H1 (cell line): ENCODE measurements at regions not wholly inside any gene's neighbourhood (a gene's known extent, or its start where the extent isn't known, plus 50 kb on each side); places are given as distances from the start of the nearest gene placed in this dataset.

ENCODE experiments used
- ATF3 ChIP-seq: IDR thresholded peaks from 2 replicates; pipeline ENCODE4 v1.6.1; 2011; ENCODE audit warnings: low read depth, mild to moderate bottlenecking, low read length; ENCODE audit not compliant: insufficient read depth
- CEBPB ChIP-seq: IDR thresholded peaks from 2 replicates; pipeline ENCODE4 v1.6.1; 2012; ENCODE audit warnings: low read depth, low read length
- CTCF ChIP-seq, 3 experiments: IDR thresholded peaks; 1 replicate in 2 of 3; 2 replicates in 1 of 3; pipeline versions ENCODE4 v1.5.1 to v1.6.1; 2011; ENCODE audit warnings: low read length in 3 of 3, mild to moderate bottlenecking in 3 of 3, inconsistent platforms in 2 of 3, low read depth in 1 of 3, moderate library complexity in 1 of 3; ENCODE audit not compliant: insufficient read depth in 1 of 3; ENCODE audit errors: control extremely low read depth in 1 of 3
- POLR2A ChIP-seq, 2 experiments: IDR thresholded peaks; 1 replicate in 1 of 2; 2 replicates in 1 of 2; pipeline ENCODE4 v1.6.1; 2011; ENCODE audit warnings: low read depth in 2 of 2, low read length in 2 of 2, mild to moderate bottlenecking in 2 of 2; ENCODE audit errors: control extremely low read depth in 1 of 2
- RNF2 ChIP-seq: fragments of 200-900, 300-1000 bp; sonication (generic); IDR thresholded peaks from 2 replicates; pipeline ENCODE4 v1.7.1; 2016; ENCODE audit warnings: borderline replicate concordance, low read depth, mild to moderate bottlenecking, antibody characterized with exemption, low read length; ENCODE audit not compliant: poor library complexity, severe bottlenecking; ENCODE audit errors: missing control alignments
- SIRT6 ChIP-seq: IDR thresholded peaks from one replicate; pipeline ENCODE4 v1.7.1; 2012; ENCODE audit warnings: low read length, inconsistent platforms
- SP1 ChIP-seq: IDR thresholded peaks from 2 replicates; pipeline ENCODE4 v1.6.1; 2011; ENCODE audit warnings: low read depth, low read length

- TF ChIP-seq POLR2A (IDR thresholded peaks at IDR 0.05; ENCODE audit: control extremely low read depth in 1 of 2, low read depth in 2 of 2, low read length in 2 of 2), result no peak
- no peak for TF ChIP-seq CTCF (IDR thresholded peaks at IDR 0.05; ENCODE audit: control extremely low read depth in 1 of 3, insufficient read depth in 1 of 3, low read depth in 1 of 3, low read length in 3 of 3)
- no peak for TF ChIP-seq CEBPB
- no peak for TF ChIP-seq SP1
- no peak for TF ChIP-seq RNF2
- no peak for TF ChIP-seq ATF3
- no peak for TF ChIP-seq SIRT6
Measured at GRCh38 chr12:105819549-105819948, 319.2 kb downstream of the NUAK1 start.
